Glutamatergic neuron (in vitro differentiated cells): ENCODE measurements at regions not wholly inside any gene's neighbourhood (a gene's known extent, or its start where the extent isn't known, plus 50 kb on each side); places are given as distances from the start of the nearest gene placed in this dataset.
A peak's percentile ranks its signal among the peaks of the same experiment; 100 is the strongest.

Experiments used
- DNase-seq: peaks from one replicate; pipeline ENCODE4 v3.0.0; 2022
- H3K27ac Mint-ChIP-seq: one replicate; pipeline ENCODE4 v1.8.0; 2020; ENCODE audit warnings: mild to moderate bottlenecking, mixed read lengths, inconsistent platforms; ENCODE audit not compliant: unreplicated experiment
- H3K27me3 Mint-ChIP-seq: one replicate; pipeline ENCODE4 v1.8.0; 2020; ENCODE audit warnings: mild to moderate bottlenecking, moderate library complexity, mixed read lengths, inconsistent platforms; ENCODE audit not compliant: unreplicated experiment
- H3K36me3 Mint-ChIP-seq: one replicate; pipeline ENCODE4 v1.8.0; 2020; ENCODE audit warnings: mild to moderate bottlenecking, mixed read lengths, inconsistent platforms; ENCODE audit not compliant: unreplicated experiment
- H3K4me1 Mint-ChIP-seq: one replicate; pipeline ENCODE4 v1.8.0; 2020; ENCODE audit warnings: mild to moderate bottlenecking, low read depth, mixed read lengths, inconsistent platforms; ENCODE audit not compliant: unreplicated experiment
- H3K4me3 Mint-ChIP-seq: one replicate; pipeline ENCODE4 v1.8.0; 2020; ENCODE audit warnings: mild to moderate bottlenecking, mixed read lengths, inconsistent platforms; ENCODE audit not compliant: unreplicated experiment
- H3K9me3 Mint-ChIP-seq: one replicate; pipeline ENCODE4 v1.8.0; 2020; ENCODE audit warnings: mild to moderate bottlenecking, moderate library complexity, mixed read lengths, inconsistent platforms; ENCODE audit not compliant: unreplicated experiment
- TF ChIP-seq, protein P1 (sequence below): fragments of 200-600 bp; sonication (generic); IDR thresholded peaks from one replicate; pipeline ENCODE4 v1.5.0; 2021; ENCODE audit not compliant: partially characterized antibody, unreplicated experiment

DNA sequence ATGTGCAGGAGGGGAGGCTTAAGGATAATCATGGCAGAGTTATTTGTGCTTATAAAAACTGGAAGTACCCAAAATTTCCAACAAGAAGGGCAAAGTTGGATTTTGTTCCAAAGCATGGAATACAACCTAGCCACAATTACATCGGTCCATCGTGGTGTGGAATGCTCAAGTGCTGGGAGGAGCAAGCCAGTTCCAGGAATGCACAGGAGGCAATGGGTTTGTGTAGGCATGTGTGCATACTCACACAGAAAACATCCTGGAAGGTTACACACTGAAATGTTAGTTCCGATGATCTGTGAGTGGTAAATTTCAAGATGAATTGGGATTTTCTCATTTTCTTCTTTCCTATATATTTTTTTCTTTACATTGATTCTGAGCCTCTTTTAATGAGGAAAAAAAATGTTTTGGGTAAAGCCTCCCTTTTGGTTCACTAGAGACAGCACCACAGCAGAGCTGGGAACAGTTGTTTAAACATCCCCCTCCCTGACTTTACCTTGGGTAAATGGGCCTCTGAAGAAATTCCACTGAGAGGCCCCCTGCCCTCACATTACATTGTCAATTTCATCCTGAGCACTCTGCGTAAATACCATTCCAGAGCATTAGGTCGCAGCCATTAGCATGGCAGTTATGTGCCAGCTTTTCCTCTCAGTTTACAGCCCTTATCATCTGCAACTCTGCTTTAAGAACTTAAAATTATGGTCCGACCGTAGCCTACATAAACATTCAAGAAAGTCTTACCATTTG lies 122.0 kb downstream of the UQCRFS1 start:
- Mint-ChIP-seq H3K4me1 (peaks cover 28% of the 10 kb centered on the region), H3K27me3 (peaks cover 3% of the 10 kb centered on the region), H3K4me3 (no peak overlapping the region), H3K27ac (no peak overlapping the region), H3K9me3 (peaks cover 6% of the 10 kb centered on the region), H3K36me3 (no peaks in the 10 kb centered on the region)
- TF ChIP-seq, protein P1, sequence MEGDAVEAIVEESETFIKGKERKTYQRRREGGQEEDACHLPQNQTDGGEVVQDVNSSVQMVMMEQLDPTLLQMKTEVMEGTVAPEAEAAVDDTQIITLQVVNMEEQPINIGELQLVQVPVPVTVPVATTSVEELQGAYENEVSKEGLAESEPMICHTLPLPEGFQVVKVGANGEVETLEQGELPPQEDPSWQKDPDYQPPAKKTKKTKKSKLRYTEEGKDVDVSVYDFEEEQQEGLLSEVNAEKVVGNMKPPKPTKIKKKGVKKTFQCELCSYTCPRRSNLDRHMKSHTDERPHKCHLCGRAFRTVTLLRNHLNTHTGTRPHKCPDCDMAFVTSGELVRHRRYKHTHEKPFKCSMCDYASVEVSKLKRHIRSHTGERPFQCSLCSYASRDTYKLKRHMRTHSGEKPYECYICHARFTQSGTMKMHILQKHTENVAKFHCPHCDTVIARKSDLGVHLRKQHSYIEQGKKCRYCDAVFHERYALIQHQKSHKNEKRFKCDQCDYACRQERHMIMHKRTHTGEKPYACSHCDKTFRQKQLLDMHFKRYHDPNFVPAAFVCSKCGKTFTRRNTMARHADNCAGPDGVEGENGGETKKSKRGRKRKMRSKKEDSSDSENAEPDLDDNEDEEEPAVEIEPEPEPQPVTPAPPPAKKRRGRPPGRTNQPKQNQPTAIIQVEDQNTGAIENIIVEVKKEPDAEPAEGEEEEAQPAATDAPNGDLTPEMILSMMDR: no peak
- DNase-seq: no peak

DNA sequence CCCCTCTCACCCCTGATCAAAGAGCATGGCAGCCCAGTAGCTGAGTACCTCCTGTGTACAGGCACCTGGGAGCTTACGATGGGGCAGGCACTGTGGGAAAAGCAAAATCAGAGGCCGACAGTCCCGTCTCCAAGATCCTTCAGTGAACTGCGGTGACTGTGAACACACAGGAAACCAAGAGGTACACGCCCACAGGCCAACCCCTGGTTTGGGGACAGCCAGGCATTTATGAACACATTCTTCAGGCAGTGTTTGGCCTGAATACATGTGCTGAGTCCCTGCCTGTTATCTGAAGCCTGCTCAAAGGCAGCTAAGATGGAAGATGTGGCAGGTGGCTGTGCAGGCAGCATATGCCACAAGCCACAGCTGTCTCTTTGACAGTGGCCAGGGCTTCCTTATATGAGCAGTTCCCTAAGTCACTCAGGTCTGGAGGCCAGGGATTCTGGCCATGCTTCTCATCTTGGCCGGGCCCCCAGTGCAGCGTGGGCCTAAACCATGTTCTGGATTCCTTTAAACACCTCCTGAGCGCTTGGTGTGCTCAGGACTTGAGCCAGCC lies 123.6 kb downstream of the UQCRFS1 start:
- Mint-ChIP-seq H3K4me3 (no peak overlapping the region), H3K9me3 (peaks cover 12% of the 10 kb centered on the region), H3K27me3 (peaks cover 8% of the 10 kb centered on the region), H3K36me3 (no peaks in the 10 kb centered on the region), H3K4me1 (peaks cover 31% of the 10 kb centered on the region), H3K27ac (peak overlapping the region; percentile 60)
- TF ChIP-seq, protein P1: no peak
- no peak for DNase-seq

DNA sequence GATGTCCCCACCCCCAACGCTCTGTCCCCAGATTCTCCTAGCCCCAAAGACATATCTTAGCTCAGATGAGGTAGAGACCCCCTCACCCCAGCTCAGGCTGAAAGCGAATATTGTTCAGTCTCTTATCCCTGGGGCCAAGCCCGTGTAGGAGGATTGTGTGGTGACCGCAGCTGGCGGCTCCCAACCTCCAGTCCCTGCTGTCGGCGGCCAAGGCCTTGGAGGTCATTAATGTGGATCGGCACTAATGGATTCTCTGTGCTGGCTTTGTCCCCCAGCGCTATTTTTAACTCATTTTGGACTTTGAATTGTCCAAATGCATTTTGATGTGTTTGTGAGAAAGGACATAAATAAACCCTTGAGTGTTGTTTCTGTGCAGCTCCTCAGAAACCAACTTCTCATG lies 124.2 kb downstream of the UQCRFS1 start:
- Mint-ChIP-seq H3K36me3 (no peaks in the 10 kb centered on the region), H3K9me3 (peaks cover 8% of the 10 kb centered on the region), H3K27me3 (peaks cover 9% of the 10 kb centered on the region), H3K4me1 (peaks cover 30% of the 10 kb centered on the region), H3K27ac (peak overlapping the region; percentile 60), H3K4me3 (no peak overlapping the region)
- TF ChIP-seq, protein P1: no peak
- peak; percentile 62 for DNase-seq

DNA sequence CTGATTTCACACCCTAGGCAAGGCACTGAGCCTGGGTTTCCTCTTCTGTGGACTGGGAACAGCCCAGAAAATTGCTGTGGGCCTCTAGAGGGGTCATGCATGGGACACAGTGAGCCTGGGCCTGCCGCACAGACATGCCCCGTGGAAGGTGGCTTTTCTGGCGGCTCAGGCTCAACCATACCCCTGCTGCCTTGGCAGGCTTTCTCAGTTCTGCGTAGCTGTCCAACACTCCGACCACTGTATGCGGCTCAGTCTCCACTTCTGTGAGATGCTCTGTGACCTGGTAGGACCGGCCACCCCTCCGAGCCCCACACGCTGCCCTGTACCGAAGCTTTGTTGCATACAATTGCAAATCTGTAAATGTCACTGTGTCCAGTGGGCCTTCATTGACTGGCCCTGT lies 126.3 kb downstream of the UQCRFS1 start:
- peaks cover 30% of the 10 kb centered on the region for H3K4me1 Mint-ChIP-seq
- H3K27ac Mint-ChIP-seq: no peak overlapping the region
- DNase-seq: no peak
- peaks cover 8% of the 10 kb centered on the region for H3K9me3 Mint-ChIP-seq
- no peak overlapping the region for H3K4me3 Mint-ChIP-seq
- H3K27me3 Mint-ChIP-seq: peaks cover 9% of the 10 kb centered on the region
- no peaks in the 10 kb centered on the region for H3K36me3 Mint-ChIP-seq
- TF ChIP-seq, protein P1: no peak

DNA sequence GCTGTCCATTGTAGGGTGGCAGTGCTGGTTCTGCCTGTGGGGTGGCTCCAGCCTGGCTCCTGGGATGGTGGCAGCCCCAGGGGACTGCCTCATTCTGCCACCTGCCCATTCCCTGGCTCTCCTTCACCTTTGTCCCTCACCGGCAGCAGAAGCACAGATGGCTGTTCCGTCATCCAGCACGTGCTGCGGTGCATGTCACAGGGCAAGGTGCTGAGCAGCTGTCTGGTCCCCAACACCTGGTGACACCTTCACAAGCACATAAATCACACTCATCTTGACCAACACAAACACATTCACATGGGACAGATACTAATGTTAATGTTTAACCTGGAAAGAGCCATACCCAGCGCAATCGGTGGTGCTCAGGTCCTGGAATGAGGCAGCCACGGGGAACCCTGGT lies 126.8 kb downstream of the UQCRFS1 start:
- Mint-ChIP-seq H3K27me3 (peaks cover 9% of the 10 kb centered on the region), H3K4me3 (no peak overlapping the region), H3K36me3 (no peaks in the 10 kb centered on the region), H3K27ac (peak overlapping the region; percentile 74), H3K9me3 (peaks cover 8% of the 10 kb centered on the region), H3K4me1 (peaks cover 28% of the 10 kb centered on the region)
- DNase-seq: no peak
- TF ChIP-seq, protein P1: no peak
